ENCODE measurements at regions not wholly inside any gene's neighbourhood (a gene's known extent, or its start where the extent isn't known, plus 50 kb on each side); places are given as distances from the start of the nearest gene placed in this dataset.

- TF ChIP-seq BHLHE40 (IDR thresholded peaks at IDR 0.05; ENCODE audit: borderline replicate concordance in 1 of 2, low read depth in 2 of 2, low read length in 1 of 2) (no peak), NFIC (IDR thresholded peaks at IDR 0.05; ENCODE audit: low read depth, low read length) (no peak), SIN3A (IDR thresholded peaks at IDR 0.05; ENCODE audit: low read depth, low read length) (no peak), ETV6 (conservative IDR thresholded peaks at IDR 0.05 in 1 of 2, IDR thresholded peaks at IDR 0.05 in 1 of 2; ENCODE audit: borderline replicate concordance in 1 of 2, low read depth in 1 of 2) (no peak), SKIL (IDR thresholded peaks at IDR 0.05; ENCODE audit: low read depth, poor library complexity, severe bottlenecking) (no peak), RBBP5 (conservative IDR thresholded peaks at IDR 0.05) (no peak), CBX3 (IDR thresholded peaks at IDR 0.05; ENCODE audit: borderline replicate concordance, low read depth) (no peak)
These were observed 318.8 kb upstream of the IGFBP3 start (continued) for GRCh38 chr7:46239846-46240245.

- RAD21 ChIA-PET (ENCODE audit: unreplicated experiment): no interaction called here
- no peak for FAIRE-seq
- no peak for TF ChIP-seq ZBTB40 (IDR thresholded peaks at IDR 0.05; ENCODE audit: borderline replicate concordance)
- no peak for TF ChIP-seq MLLT1 (IDR thresholded peaks at IDR 0.05)
- no peak for TF ChIP-seq PBX3 (IDR thresholded peaks at IDR 0.05; ENCODE audit: insufficient replicate concordance, low read depth, low read length)
- no peak for TF ChIP-seq BMI1 (IDR thresholded peaks at IDR 0.05; ENCODE audit: borderline replicate concordance)
- no peak for TF ChIP-seq PAX8 (IDR thresholded peaks at IDR 0.05)
- TF ChIP-seq POLR2AphosphoS2 (IDR thresholded peaks at IDR 0.05; ENCODE audit: low read depth, low read length): no peak
- no peak for TF ChIP-seq EED (IDR thresholded peaks at IDR 0.05; ENCODE audit: low read depth)
These were observed 316.4 kb upstream of the IGFBP3 start for GRCh38 chr7:46237466-46237865.

More at GRCh38 chr7:46237466-46237865, 316.4 kb upstream of the IGFBP3 start:
- no peak overlapping the region for H3K9ac ChIP-seq (ENCODE audit: control insufficient read depth, insufficient read depth, low read length)
- POLR2A ChIA-PET: no interaction called here
- no peaks in the 10 kb centered on the region for H3K4me1 ChIP-seq (ENCODE audit: control insufficient read depth, insufficient read depth, low read length)
- ATAC-seq (no peak), DNase-seq (ENCODE audit: low read depth, low spot score) (no peak)
- SMC1A ChIA-PET (ENCODE audit: uncharacterized antibody, unreplicated experiment): interaction anchor here (0.8 kb wide), 2 partner anchors 35 to 812 kb away, joined by 3 read pairs; no protein-coding TSS in a partner anchor
- H3K4me2 ChIP-seq (ENCODE audit: control insufficient read depth, insufficient read depth): no peak overlapping the region
- CTCF ChIA-PET: interaction anchor here (1.0 kb wide), 1 partner anchor 315 kb away, joined by 5 read pairs; no protein-coding TSS in a partner anchor
- no peak overlapping the region for H2AFZ ChIP-seq (ENCODE audit: control insufficient read depth, low read depth, low read length)
- WGBS (ENCODE audit: insufficient coverage, insufficient replicate concordance, low lambda C conversion rate, missing lambda C conversion rate): 50% methylated on average over 1 of the region's 1 CpG
- H3K27me3 ChIP-seq (replicated peaks in 1 of 2; ENCODE audit: control insufficient read depth in 2 of 2, insufficient read depth in 2 of 2, low read length in 1 of 2): no peaks in the 10 kb centered on the region
- intact Hi-C loops (cut with micrococcal nuclease; ENCODE audit: unreplicated experiment): no loop called here
- in situ Hi-C loops (cut with MboI): no loop called here
- H3K4me3 ChIP-seq: no peak overlapping the region
- no peaks in the 10 kb centered on the region for H3K36me3 ChIP-seq (ENCODE audit: control insufficient read depth in 2 of 2, insufficient read depth in 2 of 2, low read length in 1 of 2)
- no peak overlapping the region for H3K27ac ChIP-seq (ENCODE audit: control insufficient read depth, insufficient read depth)
- no peaks in the 10 kb centered on the region for H3K79me2 ChIP-seq (ENCODE audit: control insufficient read depth, insufficient read depth, low read length)
- BruUV-seq (replicated peaks): no TSS peak
- no peaks in the 10 kb centered on the region for H3K9me3 ChIP-seq (replicated peaks; ENCODE audit: control insufficient read depth, insufficient read depth, low read length)
- H4K20me1 ChIP-seq (ENCODE audit: control insufficient read depth, insufficient read depth): no peaks in the 10 kb centered on the region
